GM10266 (cell line): ENCODE measurements at regions not wholly inside any gene's neighbourhood (a gene's known extent, or its start where the extent isn't known, plus 50 kb on each side); places are given as distances from the start of the nearest gene placed in this dataset.

ENCODE experiments used
- DNase-seq: peaks from one replicate; pipeline ENCODE4 v3.0.0; 2012; ENCODE audit errors: extremely low spot score
- TF ChIP-seq, protein P1 (sequence below): IDR thresholded peaks from 2 replicates; pipeline ENCODE4 v1.5.1; 2012; ENCODE audit warnings: mild to moderate bottlenecking, low read depth; ENCODE audit not compliant: control insufficient read depth, insufficient read depth; ENCODE audit errors: missing control alignments

DNA sequence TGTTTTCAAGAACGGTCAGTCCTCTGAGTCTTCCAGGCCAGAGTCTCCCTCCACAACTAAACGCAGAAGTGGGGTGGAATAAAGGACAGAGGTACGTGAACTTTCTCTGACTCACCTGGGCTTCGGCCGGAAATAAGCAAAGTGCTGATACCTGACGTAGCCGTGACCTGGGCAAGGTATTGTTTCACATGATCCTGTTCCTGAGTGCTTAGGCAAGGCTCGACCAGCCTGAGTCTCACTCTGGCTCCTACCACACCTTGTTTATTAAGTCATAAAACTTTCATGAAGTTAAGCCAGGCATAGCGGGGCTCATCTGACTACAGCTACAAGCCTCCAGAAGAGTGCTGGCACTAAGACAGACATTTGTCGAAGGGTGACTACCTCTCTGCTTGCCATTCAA, 327.5 kb downstream of the SETD4 start:
- TF ChIP-seq, protein P1, sequence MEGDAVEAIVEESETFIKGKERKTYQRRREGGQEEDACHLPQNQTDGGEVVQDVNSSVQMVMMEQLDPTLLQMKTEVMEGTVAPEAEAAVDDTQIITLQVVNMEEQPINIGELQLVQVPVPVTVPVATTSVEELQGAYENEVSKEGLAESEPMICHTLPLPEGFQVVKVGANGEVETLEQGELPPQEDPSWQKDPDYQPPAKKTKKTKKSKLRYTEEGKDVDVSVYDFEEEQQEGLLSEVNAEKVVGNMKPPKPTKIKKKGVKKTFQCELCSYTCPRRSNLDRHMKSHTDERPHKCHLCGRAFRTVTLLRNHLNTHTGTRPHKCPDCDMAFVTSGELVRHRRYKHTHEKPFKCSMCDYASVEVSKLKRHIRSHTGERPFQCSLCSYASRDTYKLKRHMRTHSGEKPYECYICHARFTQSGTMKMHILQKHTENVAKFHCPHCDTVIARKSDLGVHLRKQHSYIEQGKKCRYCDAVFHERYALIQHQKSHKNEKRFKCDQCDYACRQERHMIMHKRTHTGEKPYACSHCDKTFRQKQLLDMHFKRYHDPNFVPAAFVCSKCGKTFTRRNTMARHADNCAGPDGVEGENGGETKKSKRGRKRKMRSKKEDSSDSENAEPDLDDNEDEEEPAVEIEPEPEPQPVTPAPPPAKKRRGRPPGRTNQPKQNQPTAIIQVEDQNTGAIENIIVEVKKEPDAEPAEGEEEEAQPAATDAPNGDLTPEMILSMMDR, result no peak
- no peak for DNase-seq

DNA sequence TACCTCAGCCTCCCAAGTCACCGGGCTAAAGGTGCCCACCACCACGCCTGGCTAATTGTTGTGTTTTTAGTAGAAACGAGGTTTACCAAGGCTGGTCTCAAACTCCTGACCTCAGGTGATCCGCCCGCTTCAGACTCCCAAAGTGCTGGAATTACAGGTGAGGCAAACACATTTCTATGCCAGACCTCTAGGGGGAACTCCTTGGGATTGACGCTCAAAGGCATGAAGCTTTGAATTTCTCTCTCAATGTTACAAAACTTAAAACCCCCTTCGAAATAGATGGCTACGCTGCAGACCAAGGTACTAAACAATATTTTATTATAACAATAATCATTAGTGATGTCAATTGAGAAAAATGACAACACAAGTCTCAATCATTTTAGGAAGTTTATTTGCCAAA, 330.0 kb downstream of the SETD4 start:
- TF ChIP-seq, protein P1, result no peak
- no peak for DNase-seq

DNA sequence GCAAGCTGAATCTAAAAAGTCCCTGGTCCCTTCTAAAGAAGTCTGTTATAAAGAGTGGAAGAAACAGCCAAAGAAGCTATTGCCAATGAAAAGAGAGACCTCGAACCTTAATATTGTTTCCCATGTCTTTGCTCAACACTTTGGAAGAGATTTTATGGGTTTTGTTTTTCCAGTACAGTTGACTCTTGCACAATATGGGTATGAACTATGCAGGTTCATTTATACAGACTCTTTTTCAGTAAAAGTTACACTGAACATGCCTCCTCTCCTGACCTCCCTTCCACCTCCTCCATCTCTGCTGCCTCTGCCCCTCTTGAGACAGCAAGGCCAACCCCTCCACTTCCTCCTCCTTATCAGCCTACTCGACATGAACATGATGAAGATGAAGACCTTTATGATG, 332.5 kb downstream of the SETD4 start:
- TF ChIP-seq, protein P1, result no peak
- no peak for DNase-seq

DNA sequence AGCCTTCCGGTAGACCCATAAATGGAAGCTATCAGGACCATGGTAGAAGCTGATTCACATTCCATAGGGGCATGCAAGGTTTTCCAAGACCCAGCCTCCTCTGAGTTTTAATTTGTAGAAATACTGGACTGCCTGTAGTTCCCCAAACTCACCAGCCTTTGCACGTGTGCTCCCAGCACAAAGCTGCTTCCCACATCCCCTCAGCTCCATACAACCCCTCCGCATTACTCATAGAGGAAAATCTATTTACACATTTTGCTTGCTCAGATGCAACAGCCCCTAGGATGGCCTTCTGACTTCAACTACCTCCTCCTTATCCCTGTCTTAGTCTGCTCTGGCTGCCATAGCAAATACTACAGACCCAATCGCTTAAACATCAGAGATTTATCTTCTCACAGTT, 336.2 kb downstream of the SETD4 start:
- no peak for DNase-seq
- TF ChIP-seq, protein P1, result no peak

DNA sequence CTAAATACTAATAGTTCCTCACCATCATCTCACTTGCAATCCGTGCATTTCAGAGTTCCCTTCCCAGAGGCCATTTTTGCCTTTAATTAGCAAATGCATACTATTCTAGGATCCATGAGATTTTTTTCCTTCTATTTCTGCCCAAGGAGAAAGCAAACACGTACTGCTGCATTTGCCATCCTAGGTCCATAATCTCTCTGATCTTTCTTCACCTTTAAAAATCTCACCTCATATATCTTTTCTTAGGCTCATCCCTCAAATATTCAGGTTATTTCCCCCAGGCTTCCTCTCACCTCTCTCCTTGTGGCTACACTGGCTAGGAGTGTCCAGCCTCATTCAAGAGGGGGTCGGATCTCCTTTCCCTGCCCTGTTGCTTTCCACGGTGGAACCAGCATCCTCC, 338.6 kb downstream of the SETD4 start:
- no peak for DNase-seq
- TF ChIP-seq, protein P1, result no peak

DNA sequence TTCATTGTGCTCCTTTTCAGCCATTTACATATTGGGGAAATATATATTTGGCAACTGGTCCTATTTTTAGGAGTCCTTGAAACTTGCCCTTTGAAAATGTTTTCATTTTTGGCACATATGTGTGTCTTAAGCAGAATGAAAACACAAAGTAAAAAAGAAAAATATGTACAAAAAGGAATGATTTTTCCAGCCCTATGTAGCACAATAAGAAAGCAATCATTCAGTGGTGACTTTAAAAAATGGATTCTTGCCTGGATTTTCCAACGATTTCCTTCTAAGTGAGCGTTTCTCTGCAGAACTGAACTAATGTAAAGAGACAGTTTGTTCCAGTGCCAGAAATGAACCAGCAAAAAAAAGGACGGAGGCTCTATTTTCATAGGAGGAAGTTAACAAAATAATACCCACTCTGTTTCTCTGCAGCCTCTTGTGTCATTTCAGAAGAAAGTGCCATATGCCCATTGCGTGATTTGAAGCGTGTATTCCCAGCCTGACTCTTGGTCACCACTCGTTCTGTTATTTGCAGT, 340.1 kb downstream of the SETD4 start:
- DNase-seq, result no peak
- TF ChIP-seq, protein P1, result no peak

DNA sequence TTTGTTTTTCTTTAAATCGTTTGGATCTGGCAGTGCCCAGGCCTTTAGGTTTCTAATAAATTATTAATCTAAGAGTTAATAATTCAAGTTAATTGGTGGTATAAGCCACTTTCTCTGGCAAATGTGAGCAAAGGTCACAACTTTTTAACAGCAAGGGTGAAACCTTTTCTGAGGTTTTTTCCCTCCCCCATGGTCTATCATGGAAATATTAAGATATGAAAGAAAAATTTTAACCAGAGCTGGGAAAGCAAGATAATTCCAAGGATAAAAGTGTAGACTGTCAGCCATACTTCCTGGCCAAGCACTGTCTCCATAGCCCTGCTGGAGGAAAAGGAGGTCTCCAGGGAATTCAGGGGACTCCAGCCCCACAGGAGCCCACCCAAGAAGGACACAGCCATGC, 341.2 kb downstream of the SETD4 start:
- no peak for DNase-seq
- TF ChIP-seq, protein P1, result no peak
